Kidney glomerular epithelial cell (primary cell): ENCODE measurements at regions not wholly inside any gene's neighbourhood (a gene's known extent, or its start where the extent isn't known, plus 50 kb on each side); places are given as distances from the start of the nearest gene placed in this dataset.
"Not testable (repeated sequence)": the region's sequence is repeated elsewhere in the genome, so short reads cannot be mapped to it uniquely, and the experiment has no call there.

Experiments
- DNase-seq: peaks from one replicate; lab custom pipeline; 2025; lab: John Stamatoyannopoulos, UW

- not testable (repeated sequence) for DNase-seq
Observed at GRCh38 chr5:62223312-62223670, 82.7 kb upstream of the KIF2A start.

GRCh38 chr5:62224987-62225601, 80.9 kb upstream of the KIF2A start:
- not testable (repeated sequence) for DNase-seq

DNA sequence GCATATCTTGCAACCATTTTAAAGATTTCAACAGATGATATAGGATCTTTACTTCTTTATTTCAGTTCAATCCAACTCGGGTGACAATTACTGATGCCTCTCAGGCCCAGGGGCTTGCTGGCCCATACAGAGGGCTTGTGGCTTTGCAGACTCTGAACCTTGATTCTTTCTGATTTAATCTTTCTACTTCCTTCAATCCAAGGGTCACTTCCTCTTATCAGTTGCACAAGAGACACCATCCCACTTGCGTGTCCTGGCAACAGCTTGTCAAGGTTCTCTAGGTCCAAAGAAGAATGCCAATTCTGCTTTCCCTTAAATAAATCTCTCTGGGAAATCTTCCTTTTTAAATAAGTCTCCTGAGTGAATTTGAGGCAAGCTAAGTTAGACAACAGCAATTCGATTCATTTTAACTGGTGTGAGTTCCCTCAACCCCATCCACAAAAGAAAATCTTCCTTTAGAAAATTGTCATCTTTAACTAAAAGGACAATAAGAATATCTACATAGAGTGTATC, 75.1 kb upstream of the KIF2A start:
- not testable (repeated sequence) for DNase-seq

- DNase-seq: no peak
Observed at GRCh38 chr5:62231576-62231975, 74.4 kb upstream of the KIF2A start.

- not testable (repeated sequence) for DNase-seq
Observed at GRCh38 chr5:62232218-62232617, 73.8 kb upstream of the KIF2A start.

DNA sequence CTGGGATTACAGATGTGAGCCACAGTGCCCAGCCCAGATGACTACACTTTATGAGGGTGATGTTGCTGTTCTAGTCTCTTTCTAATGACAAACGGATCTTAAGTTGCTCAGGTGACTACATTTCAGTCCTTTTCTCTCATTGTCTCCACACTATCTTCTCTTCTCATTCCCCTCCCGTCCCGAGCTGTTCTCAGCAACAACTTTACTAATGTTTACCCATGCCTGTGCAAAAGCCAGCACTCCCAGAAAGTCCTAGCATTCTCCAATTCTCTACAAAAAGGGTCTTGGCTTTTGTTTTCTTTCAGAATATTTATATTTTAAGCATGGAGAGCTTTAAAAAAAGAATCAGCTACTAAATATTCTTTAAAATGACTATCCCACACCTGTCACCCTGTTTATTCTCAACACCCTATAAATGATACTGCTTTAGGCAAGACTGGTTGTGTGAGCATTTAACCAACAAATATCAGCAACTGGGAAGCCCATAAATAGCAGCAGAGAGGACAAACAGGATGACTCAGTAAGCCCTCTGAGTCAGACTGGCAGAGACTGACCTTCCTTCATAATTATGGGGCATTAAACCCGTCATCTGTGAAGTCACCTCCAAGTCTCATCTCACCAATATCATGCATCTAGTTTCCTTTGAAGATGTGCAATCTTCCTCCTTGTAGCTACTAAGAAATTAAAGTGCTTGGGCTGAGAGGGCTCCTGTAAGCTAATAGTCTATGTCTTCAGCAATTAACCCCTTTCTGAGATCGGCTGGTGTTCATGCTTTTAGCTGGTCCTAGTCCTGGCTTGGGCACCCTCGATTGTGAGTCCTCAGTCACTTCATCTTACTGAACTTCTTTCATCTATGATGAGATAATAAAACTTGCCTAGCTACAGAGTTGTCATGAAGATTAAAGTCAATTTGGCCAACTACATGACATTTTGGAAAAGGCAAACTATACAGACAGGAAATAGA, 72.6 kb upstream of the KIF2A start:
- peak; percentile 58 for DNase-seq

DNA sequence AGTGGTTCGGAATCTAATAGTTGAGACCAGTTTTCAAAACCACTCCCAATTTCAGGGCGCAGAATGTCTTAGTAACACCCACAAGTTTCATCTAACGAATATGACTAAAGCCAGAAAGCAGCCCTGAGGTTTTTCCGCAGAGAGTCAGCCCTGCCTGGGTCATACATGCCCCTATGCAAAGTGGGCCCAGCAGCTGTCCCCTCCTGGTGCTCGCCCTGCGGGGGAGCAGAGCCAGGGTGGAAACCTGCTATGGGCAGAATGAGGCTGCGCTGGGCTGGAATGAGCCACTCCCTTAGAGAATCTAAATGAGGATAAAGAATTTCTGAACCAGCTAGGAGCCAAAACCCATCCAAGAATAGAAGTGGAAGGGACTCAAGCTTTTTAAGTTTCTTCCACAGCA, 69.4 kb upstream of the KIF2A start:
- not testable (repeated sequence) for DNase-seq

GRCh38 chr5:62237944-62238343, 68.1 kb upstream of the KIF2A start:
- DNase-seq: not testable (repeated sequence)

DNA sequence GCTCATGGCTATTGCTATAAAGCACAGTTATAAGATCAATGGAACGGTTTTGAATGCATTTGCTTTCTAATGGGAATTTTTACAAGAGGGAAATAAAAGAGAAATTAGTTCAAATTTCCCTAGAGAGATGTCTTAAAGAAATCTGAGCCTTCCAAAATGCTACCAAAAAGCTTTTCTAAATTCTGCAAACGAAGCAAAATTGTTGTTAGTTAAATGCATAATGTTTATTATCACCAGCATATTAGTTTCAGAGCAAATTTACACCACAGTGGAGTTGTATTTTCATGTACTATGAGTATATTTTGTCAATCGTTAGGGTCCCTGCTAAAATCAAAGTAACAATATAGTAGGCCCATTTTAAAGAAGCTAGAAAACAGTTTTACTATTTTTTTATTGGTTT, 67.4 kb upstream of the KIF2A start:
- not testable (repeated sequence) for DNase-seq

- DNase-seq: not testable (repeated sequence)
Observed at GRCh38 chr5:62240494-62240893, 65.5 kb upstream of the KIF2A start.

GRCh38 chr5:62242000-62242399, 64.0 kb upstream of the KIF2A start:
- DNase-seq: not testable (repeated sequence)

DNA sequence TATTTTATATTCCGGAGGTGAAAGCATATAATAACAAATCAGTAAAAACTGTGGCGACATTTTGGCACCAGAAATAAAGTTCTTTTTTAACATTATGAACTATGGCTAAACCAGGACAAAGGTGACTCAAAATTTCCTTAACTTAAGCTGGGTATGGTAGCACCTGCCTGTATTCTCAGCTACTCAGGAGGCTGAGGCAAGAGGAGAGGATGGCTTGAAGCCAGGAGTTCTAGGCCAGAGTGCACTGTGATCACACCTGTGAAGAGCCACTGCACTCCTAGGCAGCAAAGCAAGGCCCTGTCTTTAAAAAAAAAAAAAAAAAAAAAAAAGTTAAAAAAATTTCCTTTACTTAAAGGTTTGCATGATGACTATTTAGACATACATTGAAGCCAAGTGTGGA, 63.0 kb upstream of the KIF2A start:
- DNase-seq: not testable (repeated sequence)

DNA sequence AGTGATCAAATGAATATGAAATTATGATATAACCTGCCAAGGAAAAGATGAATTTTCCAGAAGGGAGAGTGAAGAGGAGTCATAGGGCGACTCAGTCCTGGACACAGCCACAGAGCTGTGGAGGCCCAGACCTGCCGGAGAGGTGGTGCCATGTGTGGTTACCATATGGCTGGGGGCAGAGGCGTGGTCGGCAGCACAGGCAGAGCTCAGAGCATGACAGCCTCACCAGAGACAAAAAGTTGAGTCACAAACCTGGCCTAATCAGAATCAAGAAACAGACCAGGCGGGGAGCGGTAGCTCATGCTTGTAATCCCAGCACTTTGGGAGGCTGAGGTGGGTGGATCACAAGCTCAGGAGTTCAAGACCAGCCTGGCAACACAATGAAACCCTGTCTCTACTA, 57.8 kb upstream of the KIF2A start:
- DNase-seq: not testable (repeated sequence)

DNA sequence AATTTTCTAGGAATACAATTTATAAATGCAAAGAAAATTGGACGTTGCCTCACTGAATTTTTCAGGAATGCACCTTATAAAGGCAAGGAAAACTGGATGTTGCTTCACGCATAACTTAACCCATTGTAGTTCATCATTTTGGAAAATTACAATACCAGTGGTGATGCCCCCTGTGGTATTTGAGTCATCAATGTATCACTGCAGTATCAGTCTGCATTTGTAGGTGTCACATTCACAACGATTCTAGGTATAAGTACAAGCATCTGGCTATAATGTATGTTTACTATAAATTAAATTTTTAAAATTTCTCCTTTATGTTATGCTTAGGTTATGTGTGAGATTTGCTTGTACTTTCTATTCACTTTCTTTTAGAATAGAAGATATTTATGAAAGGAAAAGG, 55.9 kb upstream of the KIF2A start:
- not testable (repeated sequence) for DNase-seq

GRCh38 chr5:62250919-62251318, 55.1 kb upstream of the KIF2A start:
- DNase-seq: not testable (repeated sequence)

GRCh38 chr5:62252519-62252918, 53.5 kb upstream of the KIF2A start:
- DNase-seq: not testable (repeated sequence)

DNA sequence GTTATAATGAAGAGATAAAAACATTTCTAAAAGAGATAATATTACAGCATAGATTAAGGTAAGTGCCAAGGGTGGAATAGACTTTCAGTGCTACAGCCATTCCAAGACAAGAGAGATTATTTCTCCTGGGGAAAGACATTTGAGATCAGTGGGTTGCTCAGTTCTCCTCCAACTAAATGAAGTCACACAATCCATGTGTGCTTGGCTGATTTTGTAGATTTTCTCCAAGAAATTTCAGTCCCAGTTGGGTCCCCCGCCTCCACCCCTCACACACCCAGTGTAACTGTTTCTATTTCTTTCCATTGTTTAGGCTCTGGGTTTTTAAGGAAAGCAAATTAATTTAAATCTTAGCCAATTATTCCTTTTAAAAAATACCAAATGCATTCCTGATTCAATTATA, 50.5 kb upstream of the KIF2A start:
- DNase-seq: not testable (repeated sequence)

DNA sequence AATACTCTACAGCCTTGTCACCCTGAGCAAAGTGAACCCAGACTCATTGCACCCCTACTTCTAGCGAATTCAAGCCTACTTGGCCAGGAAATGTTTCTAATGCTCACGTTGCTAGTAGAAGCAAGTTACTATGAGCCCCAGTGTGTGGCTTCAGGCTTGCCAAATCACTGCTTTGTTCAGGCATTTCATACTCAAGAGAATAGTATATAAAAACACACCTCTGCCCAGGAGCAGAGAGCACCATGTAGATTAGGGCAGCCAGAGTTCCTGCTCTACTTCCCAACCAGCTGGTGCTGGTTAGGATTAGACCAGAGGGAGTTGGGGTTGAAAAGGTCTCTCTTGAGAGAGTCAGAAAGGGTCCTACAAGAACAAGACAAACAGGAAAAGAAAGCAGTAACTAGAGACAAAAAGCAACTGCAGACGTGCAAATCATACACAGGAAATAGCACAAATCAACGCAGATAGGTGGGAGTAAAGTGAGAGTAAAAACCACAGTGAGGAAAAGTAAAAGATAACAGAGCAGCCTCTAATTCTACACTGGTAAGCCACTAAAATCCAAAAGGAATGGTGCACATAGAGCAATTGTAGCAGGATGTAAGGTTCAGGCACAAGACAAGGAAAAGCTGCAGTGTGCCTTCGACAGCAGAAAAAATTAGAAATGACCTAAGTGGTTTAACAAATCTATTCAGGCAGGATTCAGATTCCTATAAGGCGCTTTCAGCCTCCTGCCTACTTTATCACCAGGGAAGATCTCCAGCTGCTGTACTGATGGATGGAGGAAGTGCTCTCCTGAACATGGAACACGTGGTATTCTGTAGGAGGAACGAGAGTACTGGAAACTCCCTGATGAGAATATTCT, 49.6 kb upstream of the KIF2A start:
- peak; percentile 13 for DNase-seq
